ENCODE measurements at regions not wholly inside any gene's neighbourhood (a gene's known extent, or its start where the extent isn't known, plus 50 kb on each side); places are given as distances from the start of the nearest gene placed in this dataset.

GRCh38 chr6:11366934-11367637 is 134.6 kb upstream of the NEDD9 start:
- DNase-seq (ENCODE audit: low read depth) = peak; percentile 38
- H3K4me3 ChIP-seq (ENCODE audit: low read length) = no peak overlapping the region
- no peak for TF ChIP-seq CTCF (conservative IDR thresholded peaks at IDR 0.05; ENCODE audit: low read length)

- no peak overlapping the region for H3K4me3 ChIP-seq (ENCODE audit: low read length)
- DNase-seq (ENCODE audit: low read depth) = no peak
- no peak for TF ChIP-seq CTCF (conservative IDR thresholded peaks at IDR 0.05; ENCODE audit: low read length)
Measured at GRCh38 chr6:11366183-11366933, 133.9 kb upstream of the NEDD9 start.

GRCh38 chr6:11364971-11365397 is 132.5 kb upstream of the NEDD9 start:
- no peak for DNase-seq (ENCODE audit: low read depth)
- H3K4me3 ChIP-seq (ENCODE audit: low read length) = no peak overlapping the region
- TF ChIP-seq CTCF (conservative IDR thresholded peaks at IDR 0.05; ENCODE audit: low read length) = no peak

- no peak for TF ChIP-seq CTCF (conservative IDR thresholded peaks at IDR 0.05; ENCODE audit: low read length)
- H3K4me3 ChIP-seq (ENCODE audit: low read length) = no peak overlapping the region
- DNase-seq (ENCODE audit: low read depth) = no peak
Measured at GRCh38 chr6:11363881-11364576, 131.6 kb upstream of the NEDD9 start.

- TF ChIP-seq CTCF (conservative IDR thresholded peaks at IDR 0.05; ENCODE audit: low read length) = no peak
- DNase-seq (ENCODE audit: low read depth) = no peak
- no peak overlapping the region for H3K4me3 ChIP-seq (ENCODE audit: low read length)
Measured at GRCh38 chr6:11362564-11362963, 130.1 kb upstream of the NEDD9 start.

GRCh38 chr6:11358904-11359830 is 126.7 kb upstream of the NEDD9 start:
- TF ChIP-seq CTCF (conservative IDR thresholded peaks at IDR 0.05; ENCODE audit: low read length) = no peak
- no peak for DNase-seq (ENCODE audit: low read depth)

More at GRCh38 chr6:11358904-11359830, 126.7 kb upstream of the NEDD9 start:
- H3K4me3 ChIP-seq (ENCODE audit: low read length) = no peak overlapping the region
